ENCODE measurements at regions not wholly inside any gene's neighbourhood (a gene's known extent, or its start where the extent isn't known, plus 50 kb on each side); places are given as distances from the start of the nearest gene placed in this dataset.
"Not testable (repeated sequence)": the region's sequence is repeated elsewhere in the genome, so short reads cannot be mapped to it uniquely, and the experiment has no call there.

DNA sequence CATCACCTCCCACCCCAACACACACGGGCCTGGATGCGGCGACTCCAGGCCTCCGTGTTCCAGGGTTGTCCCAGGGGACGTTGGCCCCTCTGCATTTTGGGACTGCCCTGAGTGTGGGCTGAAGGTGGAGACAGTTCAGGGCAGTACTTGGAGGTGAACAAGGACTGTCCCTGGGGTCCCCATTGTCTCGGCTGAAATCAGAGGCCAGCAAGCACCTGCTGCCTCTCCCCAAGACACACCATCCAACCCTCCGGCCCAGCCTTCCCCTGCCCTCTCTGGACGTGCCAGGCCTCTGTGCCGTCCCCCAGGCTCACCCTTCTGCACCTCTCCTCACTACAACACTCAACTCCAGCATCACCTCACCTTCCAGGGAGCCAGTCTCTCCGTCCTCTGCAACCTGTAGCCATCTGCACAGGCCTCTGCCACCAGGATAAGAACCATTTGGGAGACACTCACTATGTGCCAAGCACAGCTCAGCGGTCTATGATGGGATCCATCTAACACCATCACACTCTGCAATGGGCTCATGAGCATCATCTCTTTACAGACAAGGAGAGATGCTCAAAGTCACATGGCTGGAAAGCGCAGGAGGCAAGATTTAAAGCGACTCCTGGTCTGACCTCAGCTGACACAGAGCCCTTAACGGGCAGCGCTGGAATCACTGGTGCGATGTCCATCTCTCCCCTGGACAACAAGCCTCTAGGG is 104.5 kb upstream of the SEC14L1 start:
- H3K4me3 ChIP-seq (ENCODE audit: low read depth, low read length): no peak overlapping the region
- DNase-seq (ENCODE audit: low read depth): no peak

DNA sequence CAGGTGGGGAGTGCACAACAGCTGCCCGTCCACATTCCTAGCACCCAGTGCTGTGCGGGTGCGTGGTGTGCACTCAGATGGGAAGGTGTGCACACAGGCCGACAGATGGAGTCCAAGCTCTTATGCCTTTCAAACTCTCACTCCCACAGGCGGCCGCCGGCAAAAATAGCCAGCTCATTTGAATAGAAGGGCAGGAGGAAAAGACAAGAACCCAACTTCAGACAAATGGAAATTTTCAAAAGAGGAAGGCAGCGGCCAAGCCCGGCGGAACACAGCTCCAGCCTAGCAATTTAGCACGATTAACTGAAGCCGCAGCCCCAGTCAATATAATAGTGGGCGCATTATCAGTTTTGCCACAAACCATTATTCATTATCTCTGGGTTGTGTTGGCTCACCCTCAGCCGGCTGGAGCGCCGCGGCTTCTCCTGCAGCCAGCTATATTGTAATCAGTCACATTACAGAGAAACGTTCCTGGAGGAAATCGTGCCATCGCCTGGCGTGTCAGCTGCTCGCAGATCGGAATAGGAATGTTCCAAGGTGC is 103.9 kb upstream of the SEC14L1 start:
- no peak overlapping the region for H3K4me3 ChIP-seq (ENCODE audit: low read depth, low read length)
- DNase-seq (ENCODE audit: low read depth): no peak

DNA sequence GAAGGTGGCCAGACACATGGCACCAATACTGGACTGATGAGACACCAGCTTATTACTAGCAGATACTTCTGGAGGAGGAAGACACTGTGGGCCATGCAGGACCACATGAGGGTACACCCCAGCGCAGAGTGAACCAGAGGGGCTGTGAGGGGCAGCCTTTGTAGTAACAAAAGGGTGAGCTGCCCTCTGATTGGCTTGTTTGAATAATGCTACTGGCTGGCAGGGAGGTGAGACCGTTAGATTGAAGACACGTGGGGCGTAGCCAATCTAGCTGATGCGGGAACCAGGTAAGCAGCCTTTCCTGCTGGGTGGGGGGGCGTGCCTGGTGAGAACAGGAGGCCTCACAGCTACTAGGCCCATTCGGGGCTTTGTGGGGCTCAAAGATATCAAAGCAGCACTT is 102.8 kb upstream of the SEC14L1 start:
- DNase-seq (ENCODE audit: low read depth): no peak
- no peak overlapping the region for H3K4me3 ChIP-seq (ENCODE audit: low read depth, low read length)

DNA sequence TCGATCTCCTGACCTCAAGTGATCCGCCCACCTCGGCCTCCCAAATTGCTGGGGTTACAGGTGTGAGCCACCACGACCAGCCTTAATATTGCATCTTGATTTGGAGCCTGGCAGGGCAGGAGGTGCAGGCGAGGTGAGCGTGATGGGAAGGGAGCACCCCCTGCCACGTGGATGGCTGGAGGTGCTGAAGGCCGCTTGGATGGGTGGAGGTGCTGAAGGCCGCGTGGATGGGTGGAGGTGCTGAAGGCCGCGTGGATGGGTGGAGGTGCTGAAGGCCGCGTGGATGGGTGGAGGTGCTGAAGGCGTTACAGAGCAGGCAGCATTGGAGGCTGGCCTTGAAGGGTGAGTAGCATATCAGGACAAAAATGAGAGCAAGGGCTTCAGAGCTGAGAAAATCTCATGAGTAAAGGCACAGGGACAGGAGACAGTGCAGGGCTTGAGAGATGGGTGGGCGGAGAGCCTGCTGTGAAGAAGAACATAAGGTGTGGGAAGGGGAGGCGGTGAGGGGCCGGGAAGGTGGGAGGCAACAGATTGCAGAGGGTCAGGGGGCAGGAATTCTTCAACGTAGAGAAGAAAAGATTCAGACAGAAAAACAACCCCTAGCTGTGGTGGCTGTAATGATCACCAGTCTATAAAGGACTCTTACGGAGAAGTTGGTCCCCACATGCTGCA is 101.7 kb upstream of the SEC14L1 start:
- no peak for DNase-seq (ENCODE audit: low read depth)
- H3K4me3 ChIP-seq (ENCODE audit: low read depth, low read length): no peak overlapping the region

DNA sequence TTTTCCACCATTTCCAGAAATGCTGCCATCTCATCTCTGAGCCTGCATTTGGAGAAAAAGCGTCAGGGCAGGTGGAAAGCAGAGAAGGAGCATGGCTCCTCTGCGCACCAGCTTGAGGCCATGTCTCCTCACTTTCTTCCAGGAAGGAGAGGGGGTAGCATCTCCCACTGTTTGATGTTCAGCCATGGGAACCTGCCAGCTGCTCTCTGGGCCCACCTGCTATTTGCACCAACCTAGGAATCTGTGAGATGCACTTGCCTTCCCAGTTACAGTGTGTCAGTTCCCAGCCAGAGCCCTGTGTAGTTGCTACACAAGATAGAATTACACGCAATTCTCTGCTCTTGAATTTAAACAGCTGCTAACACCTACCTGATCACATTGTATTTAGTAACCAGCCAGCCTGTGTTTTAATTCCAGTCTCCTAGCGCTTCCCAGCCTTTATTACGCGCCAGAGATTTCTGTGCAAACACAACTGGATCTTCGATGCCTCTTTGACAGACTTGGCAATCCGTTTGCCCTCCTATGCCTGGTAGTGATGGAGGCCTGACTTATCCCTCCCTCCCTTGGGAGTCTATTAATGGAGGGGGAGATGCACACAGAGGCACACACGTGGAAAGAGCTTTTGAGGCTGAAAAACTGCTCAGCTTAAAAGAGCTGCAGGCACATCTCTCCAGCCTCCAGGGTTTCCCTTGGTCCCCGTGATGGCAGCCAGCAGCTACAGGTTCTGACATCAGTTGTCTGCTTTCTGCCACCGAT is 98.1 kb upstream of the SEC14L1 start:
- DNase-seq (ENCODE audit: low read depth): no peak
- no peak overlapping the region for H3K4me3 ChIP-seq (ENCODE audit: low read depth, low read length)

DNA sequence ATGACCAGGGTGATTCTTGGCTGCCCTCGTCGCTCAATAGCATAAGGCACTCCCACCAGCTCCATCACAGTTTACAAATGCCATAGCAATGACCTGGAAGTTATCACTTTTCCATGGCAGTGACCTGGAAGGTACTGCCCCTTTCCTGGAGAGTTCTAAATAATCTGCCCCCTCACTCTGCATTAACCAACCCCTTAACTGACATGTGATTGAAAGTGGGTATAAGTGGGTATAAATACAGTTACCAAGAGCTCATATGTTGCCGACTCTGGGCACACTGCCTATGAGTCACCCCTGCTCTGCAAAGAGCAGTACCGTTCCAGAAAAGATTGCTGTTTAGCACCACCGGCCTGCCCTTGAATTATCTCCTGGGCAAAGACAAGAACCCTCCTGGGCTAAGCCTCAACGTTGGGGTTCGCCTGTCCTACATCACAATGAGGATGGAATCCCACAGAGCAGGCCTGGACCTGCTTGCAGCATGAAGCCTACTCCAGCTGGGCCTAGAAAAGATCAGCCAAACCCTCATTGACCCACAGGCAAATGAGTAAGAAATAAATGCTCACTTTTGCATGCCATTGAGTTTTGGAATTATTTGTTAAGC is 95.2 kb upstream of the SEC14L1 start:
- no peak for DNase-seq (ENCODE audit: low read depth)
- no peak overlapping the region for H3K4me3 ChIP-seq (ENCODE audit: low read depth, low read length)

DNA sequence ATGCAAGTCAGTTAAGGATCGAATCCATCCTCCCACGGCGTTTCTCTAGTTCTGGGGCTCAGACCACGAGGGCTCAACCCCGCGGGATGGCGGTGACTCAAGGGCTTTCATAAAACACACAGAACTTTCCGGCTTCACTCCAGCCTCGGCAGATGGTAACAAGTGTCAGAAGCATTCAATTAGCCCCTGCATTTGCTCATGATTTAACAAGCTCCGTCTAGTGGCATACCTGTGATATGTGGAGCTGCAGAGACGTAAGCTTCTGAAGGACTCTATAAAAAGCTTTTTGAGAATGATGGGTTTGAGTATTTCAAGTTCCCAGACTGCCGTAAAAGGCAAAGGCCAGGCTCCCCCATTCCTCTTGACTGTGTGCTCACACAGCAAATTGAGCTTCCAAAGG is 91.3 kb upstream of the SEC14L1 start:
- DNase-seq (ENCODE audit: low read depth): no peak
- H3K4me3 ChIP-seq (ENCODE audit: low read depth, low read length): no peak overlapping the region

DNA sequence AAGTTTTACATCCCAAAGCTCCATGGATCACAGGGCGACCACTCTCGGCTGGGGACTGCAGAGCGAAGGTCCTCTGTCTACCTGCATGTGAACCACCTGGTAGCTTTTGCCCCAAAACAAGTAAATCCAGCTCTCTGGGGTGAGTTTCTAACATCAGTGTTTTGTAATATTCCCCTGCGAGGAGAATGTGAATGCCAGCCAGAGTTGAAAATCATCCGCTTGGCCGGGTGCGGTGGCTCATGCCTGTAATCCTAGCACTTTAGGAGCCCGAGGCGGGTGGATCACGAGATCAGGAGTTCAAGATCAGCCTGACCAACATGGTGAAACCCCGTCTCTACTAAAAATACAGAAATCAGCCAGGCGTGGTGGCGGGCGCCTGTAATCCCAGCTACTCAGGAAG is 89.9 kb upstream of the SEC14L1 start:
- not testable (repeated sequence) for DNase-seq (ENCODE audit: low read depth); H3K4me3 ChIP-seq (ENCODE audit: low read depth, low read length)

DNA sequence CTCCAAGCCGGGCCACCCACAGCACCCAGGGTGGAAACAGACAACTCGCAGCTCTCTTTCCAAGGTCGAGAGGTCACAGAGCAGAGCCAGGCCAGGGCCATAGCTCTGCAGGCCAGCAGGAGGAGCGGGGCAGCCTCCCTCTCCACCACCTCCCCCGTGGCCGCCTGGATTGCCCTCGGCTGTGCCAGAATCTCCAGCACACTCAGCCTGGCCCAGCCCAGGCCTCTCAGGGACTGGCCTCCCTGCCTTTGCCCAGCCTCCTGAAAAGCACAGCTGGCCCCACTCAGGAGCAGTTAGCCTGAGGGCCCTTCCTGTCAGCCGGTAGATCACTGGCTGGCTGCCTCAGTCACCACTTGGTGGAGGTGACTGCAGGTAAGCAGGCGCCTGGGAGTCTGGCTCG is 85.8 kb upstream of the SEC14L1 start:
- no peak for DNase-seq (ENCODE audit: low read depth)
- no peak overlapping the region for H3K4me3 ChIP-seq (ENCODE audit: low read depth, low read length)

DNA sequence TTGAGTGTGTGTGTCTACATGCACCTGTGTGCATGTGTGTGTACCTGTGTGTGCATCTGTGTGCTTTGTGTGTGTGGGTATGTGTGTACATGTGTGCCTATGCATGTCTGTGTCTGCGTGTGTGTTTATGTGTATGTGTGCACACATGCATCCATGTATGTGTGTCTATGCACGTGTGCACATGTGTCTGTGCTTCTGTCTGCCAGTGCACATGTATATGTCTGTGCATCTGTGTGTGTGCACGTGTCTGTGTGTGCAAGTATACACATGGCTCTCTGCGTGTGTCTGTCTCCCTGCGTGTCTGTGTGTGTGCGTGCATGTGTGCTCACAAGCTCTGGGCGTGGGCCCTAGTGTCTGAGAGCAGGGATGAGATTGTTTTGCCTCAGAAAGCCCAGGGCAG is 85.3 kb upstream of the SEC14L1 start:
- DNase-seq (ENCODE audit: low read depth): no peak
- H3K4me3 ChIP-seq (ENCODE audit: low read depth, low read length): no peak overlapping the region

DNA sequence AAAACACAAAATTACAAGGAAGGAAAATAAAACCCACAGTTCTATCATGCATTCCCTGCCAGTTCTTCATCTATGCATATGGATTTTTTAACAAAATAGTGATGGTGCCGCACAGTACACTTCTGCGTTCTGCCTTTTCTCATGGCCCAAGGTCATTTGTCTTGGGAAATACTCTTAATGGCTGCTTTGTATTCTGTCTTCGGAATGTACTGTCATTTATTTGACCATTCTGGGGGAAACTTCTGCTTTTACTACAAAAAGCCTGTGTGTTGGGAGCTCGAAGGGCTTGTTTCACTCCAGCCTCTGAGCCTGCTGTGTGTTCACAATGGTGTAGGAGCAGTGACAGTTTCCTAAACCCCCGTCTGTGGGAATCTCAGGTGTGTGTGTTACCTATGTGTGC is 82.8 kb upstream of the SEC14L1 start:
- DNase-seq (ENCODE audit: low read depth): no peak
- no peak overlapping the region for H3K4me3 ChIP-seq (ENCODE audit: low read depth, low read length)

DNA sequence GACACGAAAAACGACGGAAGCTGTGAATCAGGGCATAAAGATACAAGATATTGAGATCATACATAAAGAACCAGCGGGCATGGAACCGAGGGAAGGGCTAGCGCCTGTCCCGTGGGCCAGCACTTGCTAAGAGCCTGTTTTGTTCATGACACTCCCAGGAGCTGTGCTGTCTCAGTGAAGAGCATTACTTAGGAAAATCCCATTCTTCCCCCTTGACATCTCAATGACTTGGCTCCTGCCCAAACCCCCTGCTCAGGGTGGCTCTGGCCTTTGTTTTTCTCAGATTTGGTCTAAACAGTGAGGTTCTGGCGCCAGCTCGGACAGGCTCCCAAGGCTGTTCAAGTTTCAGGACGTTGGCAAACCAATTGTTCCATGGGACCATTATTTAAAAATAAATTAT is 79.1 kb upstream of the SEC14L1 start:
- DNase-seq (ENCODE audit: low read depth): no peak

DNA sequence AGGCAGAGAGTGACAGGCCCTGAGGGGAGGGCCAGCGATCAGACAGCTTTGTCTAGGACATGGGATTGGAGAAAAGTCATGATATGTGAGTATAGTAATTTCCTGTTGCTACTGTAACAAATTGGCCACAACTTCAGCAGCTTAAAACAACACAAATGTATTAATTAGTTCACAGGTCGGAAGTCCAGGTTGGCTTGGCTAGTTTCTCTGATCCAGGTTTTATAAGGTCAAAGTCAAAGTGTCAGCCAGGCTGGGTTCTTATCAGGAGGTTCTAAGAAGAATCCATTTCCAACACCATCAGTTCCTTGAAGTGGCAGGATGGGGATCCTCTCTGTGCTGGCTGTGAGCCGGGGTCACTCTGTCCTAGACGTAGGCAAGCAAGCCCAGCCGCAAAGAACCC is 76.2 kb upstream of the SEC14L1 start:
- no peak for DNase-seq (ENCODE audit: low read depth)
- no peak overlapping the region for H3K4me3 ChIP-seq (ENCODE audit: low read depth, low read length)

More for the DNA sequence above, 79.1 kb upstream of the SEC14L1 start:
- H3K4me3 ChIP-seq (ENCODE audit: low read depth, low read length): no peak overlapping the region

DNA sequence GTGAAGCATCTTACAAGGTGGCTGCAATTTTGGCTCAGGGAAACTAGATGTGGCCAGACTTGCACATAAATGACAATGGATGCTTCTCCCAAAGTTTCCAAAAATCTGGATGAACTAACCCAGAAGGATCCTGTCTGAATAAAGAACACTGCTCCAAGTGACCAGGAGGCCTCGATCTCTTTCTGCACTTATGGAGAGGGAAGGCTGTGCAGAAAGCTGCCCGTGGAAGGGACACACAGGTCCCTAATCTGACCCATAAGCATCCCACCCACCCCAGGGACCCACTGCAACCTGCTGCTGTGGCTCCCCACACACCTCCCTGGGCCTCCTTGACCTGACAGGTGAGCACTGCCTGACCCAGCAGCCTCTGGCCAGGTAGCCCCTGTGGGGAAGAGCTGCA is 74.6 kb upstream of the SEC14L1 start:
- no peak for DNase-seq (ENCODE audit: low read depth)

DNA sequence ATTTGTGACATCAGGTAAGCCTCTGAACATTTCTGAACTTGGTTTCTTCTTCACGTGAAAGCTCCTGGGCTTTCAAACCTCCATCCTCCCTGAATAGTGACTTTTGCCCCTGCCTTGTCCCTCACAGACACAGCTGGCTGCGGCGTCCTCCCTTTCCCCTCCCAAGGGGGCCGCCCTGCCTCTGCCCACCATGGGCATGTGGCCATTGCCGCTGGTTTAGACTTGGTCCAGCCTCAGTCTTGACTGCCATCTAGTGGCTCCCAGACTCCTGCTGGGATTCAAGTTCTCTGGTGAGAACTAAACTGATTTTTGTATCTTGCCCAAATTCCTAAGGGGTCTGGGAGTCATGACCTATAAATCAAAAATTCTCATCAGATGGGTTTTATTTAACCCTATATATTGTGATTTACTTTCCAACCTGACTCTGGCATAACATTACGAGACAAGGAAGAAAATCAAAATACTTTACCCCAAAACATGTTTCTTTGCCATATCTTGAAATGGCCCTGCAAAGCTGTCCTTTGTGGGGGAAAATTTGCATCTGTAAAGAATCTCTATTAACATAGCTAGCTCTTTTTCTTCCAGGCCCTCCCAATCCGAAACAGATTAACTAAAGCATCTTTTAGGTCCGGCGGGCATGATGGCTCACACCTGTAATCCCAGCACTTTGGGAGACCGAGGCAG is 73.9 kb upstream of the SEC14L1 start:
- H3K4me3 ChIP-seq (ENCODE audit: low read depth, low read length): not testable (repeated sequence)
- DNase-seq (ENCODE audit: low read depth): peak; percentile 4

More for the DNA sequence above, 74.6 kb upstream of the SEC14L1 start:
- H3K4me3 ChIP-seq (ENCODE audit: low read depth, low read length): no peak overlapping the region

DNA sequence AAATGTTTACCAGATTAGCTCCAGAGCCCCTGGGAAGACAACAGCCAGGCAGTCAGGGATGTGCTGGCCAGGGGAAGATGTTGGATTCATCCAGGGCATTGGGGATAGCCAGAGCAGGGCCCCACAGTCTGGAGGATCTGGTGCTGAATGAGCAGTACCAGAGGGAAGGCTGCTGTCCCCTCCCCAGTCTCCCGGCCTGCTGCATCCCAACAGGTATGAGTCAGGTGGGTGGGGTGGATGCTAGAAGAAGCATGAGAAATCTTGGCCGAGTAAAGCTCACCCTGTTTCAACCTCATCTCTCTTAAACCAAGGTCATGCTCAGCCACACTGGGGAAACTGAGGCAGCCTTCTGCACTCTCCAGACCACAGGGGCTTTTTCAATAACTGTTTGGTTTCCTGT is 71.9 kb upstream of the SEC14L1 start:
- DNase-seq (ENCODE audit: low read depth): no peak
- no peak overlapping the region for H3K4me3 ChIP-seq (ENCODE audit: low read depth, low read length)

DNA sequence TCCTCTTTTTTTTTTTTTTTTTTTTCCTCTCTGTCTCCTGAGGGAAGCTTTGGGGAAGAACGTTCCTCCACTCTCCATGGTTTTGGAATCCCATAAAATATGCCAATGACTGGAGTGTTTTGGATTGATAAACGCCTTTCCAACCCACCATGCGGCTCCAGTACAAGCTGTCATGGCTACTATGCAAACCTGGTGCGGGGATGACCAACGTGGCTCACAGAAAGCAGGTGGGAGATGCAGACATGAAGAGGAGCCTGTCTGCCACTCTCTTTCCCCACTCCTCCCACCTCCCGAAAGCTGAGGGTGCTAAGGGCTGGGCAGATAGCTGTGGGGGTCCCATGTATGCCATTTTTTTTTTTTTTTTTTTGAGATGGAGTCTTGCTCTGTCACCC is 69.9 kb upstream of the SEC14L1 start:
- no peak for DNase-seq (ENCODE audit: low read depth)
- no peak overlapping the region for H3K4me3 ChIP-seq (ENCODE audit: low read depth, low read length)

DNA sequence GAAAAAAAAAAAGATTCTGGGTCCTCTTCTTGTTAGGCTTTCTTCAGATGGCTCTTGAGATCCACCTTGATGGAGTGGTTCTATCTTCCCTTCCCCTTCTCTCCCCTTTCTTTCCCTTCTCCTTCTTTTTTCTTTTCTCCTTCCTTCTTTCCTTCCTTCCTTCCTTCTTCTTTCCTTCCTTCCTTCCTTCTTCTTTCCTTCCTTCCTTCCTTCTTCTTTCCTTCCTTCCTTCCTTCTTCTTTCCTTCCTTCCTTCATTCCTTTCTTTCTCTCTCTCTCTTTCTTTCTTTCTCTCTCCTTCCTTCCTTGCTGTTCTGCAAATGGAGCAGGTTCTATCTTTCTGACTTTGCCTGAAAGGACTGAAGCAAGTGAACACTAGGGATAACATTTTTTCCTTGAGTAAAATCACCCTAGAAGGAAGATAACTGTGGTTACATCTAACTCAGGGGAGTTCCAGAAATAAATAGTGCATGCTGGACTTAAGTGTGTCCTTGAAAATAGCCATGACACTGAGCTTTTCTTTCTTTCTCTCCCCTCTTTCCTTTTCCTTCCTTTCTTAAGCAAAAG is 68.8 kb upstream of the SEC14L1 start:
- no peak for DNase-seq (ENCODE audit: low read depth)
- H3K4me3 ChIP-seq (ENCODE audit: low read depth, low read length): no peak overlapping the region

DNA sequence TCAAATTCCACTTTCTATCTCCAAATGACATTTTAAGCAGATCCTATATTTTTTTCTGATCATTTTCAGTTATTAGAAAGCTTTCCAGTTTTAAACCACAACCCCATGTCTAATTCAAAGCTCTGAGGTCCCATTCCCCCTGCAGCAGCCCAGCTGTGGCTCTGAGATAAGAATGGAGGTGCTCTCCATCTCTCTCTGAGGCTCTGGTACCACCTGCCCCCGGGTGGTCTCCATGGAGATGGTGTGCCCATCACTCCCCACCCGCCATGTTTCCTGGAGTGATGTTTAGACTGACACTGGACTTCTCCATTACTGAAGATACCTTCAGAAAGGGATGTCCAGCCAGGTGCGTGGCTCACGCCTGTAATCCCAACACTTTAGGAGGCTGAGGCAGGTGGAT is 68.1 kb upstream of the SEC14L1 start:
- DNase-seq (ENCODE audit: low read depth): no peak
- no peak overlapping the region for H3K4me3 ChIP-seq (ENCODE audit: low read depth, low read length)

Data from skeletal muscle cell (primary cell).